GM12801 (cell line): ENCODE measurements at regions not wholly inside any gene's neighbourhood (a gene's known extent, or its start where the extent isn't known, plus 50 kb on each side); places are given as distances from the start of the nearest gene placed in this dataset.

Experiments used
- CTCF ChIP-seq: IDR thresholded peaks from one replicate; pipeline ENCODE4 v1.5.1; 2011; ENCODE audit warnings: control low read depth; ENCODE audit not compliant: insufficient read length; ENCODE audit errors: extremely low read depth

- no peak for TF ChIP-seq CTCF
Observed at GRCh38 chr10:65602182-65602865, 1323.5 kb upstream of the LRRTM3 start.

DNA sequence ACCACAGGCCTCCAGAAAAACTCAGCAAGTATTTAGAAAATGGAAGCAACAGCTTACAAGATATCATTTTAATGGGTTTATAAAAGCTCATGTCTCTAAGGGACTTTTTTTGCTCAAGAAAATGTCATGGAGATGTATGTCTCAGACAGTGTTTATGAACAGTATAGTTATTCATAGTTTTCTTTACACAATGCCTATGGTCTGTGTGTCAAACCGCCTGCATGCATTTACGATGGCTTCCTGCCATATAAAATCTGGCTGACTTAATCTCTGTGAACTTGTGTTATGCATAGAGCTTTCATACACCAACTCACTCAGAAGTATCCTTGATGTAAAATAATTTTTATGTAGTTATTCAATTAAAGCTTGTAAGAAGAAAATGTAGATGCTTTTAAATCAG is 1314.2 kb upstream of the LRRTM3 start:
- TF ChIP-seq CTCF, result no peak

DNA sequence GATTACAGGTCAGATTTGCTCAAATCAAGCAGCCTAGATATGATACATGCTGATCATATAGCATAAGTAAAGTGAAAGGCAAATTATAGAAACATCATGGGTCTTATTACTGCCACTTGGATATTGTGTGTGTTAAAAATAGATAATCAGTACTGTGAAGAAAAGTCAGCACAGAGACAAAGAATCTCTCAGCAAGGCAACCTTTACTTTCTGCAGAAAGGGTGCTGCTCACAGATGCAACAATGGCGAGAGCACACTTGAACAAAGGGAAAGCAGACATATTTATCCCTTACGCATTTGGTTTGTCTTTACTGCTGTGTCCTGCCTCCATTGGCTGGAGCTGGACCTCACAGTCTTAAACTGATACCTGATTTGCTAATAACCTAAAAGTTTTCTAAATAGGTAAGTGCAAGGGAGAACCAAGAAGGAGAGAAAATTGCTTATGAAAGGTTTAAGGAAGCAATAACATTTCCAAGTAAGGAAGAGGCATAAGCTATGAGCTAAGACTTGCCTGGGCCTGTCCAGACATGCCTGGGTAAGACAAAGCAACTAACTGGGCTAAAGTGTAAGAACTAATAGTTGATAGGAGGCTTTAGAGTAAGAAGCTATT is 1310.8 kb upstream of the LRRTM3 start:
- TF ChIP-seq CTCF, result no peak

- TF ChIP-seq CTCF, result no peak
Observed at GRCh38 chr10:65618126-65618525, 1307.7 kb upstream of the LRRTM3 start.

DNA sequence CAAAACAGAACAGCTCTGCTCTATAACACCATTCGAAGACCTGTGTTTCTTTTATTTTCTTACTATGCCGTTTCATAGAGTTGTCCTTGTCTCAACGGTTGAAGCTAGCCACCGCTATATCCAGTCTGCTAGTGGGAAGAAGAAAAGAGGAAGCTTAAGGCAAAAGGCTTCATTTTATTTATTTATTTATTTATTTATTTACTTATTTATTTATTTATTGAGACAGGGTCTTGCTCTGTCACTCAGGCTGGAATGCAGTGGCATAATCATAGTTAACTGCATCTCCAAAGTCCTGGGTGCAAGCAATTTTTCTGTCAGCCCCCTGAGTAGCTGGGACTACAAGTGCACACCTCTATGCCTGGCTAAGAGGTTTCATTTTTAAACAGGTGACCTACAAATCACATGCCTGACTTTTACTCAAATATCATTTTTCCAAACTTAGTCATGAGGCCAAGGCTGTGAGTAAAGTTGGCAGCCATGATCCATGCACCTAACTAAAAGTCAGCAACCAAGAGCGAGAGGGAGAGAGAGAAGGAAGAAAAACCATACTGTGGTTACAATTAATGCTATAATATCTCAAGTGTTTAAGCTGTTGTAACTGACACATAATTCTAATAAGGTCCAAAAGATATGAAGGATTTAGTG is 1305.3 kb upstream of the LRRTM3 start:
- TF ChIP-seq CTCF, result no peak

GRCh38 chr10:65622608-65623007 is 1303.2 kb upstream of the LRRTM3 start:
- TF ChIP-seq CTCF, result no peak

DNA sequence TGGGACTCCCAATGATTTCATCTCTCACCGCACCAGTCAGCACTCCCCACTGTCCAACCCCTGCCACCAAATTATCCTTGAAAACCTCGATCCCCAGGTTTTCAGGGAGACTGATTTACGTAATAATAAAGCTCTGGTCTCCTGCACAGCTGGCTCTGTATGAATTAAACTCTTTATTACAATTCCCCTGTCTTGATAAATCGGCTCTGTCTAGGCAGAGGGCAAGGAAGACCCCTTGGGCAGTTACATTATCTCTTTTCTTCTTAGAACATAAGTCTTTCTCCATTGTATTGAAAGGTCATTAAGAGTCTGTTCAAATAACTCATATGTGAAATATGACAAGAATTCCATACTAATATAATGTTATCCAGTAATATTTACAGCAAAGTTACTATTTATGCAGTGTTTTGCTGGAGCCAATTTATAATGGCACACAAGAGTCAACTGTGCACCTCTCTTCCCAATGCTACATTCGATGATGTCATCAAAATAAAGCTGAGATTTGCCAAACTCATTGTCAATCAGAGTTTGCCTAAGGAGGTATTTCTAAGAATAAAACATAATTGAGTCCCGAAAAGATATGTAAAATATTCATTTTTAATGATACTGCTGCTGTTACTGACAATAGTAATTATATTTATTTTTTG is 1297.2 kb upstream of the LRRTM3 start:
- TF ChIP-seq CTCF, result no peak
